ENCODE measurements at regions not wholly inside any gene's neighbourhood (a gene's known extent, or its start where the extent isn't known, plus 50 kb on each side); places are given as distances from the start of the nearest gene placed in this dataset.

DNA sequence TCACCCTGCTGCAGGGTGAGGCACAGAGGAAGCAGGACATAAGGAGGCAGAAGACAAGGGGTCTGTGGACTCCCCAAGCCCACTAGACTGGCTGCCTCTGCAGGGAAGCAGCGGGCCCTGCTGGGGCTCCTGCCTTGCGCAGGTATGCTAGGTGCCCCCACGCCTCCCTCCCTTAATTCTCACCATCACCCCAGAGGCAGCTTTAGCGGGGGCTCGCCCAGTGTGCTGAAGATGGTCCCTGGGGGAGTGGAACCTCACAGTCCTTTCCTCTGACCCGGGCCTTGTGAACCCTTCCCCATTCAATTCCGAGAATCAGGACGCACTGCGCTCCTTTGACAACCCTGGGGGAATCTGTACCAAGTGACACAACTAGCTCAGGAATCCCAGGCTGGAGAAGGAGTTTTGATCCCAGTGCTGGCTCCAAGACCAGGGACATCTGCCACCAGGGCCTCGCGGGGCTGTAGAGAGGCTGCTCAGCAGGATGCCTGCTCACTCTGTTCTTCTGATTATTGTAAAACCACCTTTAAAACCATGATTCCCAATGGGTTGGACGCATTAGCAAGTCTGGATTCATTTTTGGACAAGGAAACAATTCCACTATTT, 468.4 kb downstream of the TCERG1L start:
- Histone ChIP-seq H3K36me3 (no peaks in the 10 kb centered on the region), H3K27me3 (no peaks in the 10 kb centered on the region), H3K4me1 (no peaks in the 10 kb centered on the region), H3K9me3 (no peaks in the 10 kb centered on the region), H3K4me3 (no peak overlapping the region), H3K27ac (no peak overlapping the region)
- TF ChIP-seq EP300 (IDR thresholded peaks at IDR 0.05), result no peak
- TF ChIP-seq POLR2A (IDR thresholded peaks at IDR 0.05), result no peak
- no peak for TF ChIP-seq POLR2AphosphoS5 (IDR thresholded peaks at IDR 0.05)
- 82 to 83% methylated on average over 12 of the region's 12 CpGs for WGBS, 2 donors
- DNase-seq (peak in 1 of 2 donors; percentile 45), ATAC-seq (ENCODE audit: low FRiP score in 2 of 2) (peak in 1 of 2 donors; percentile 35)

DNA sequence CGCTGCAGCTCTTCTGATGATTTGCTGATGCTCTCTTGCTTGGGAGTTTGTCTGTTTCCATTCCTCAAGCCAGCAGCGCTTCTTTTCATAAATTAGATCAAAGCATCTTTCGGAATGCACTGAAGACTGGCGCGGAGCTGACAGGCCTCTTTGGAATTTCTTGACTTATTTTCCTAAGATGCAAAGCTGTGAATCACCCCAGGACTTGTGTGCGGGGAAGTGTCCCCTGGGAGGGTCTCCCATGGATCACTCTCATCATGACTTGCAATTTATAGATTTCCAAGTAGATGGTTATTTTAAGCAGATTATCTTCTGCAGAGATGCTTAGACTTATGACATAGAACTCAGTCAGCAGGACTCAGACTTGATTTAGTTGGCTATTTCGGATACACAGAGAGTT, 467.2 kb downstream of the TCERG1L start:
- ATAC-seq (ENCODE audit: low FRiP score in 2 of 2), result no peak
- 62 to 76% methylated on average over 7 of the region's 7 CpGs for WGBS, 2 donors
- Histone ChIP-seq H3K4me1 (no peaks in the 10 kb centered on the region), H3K4me3 (no peak overlapping the region), H3K27me3 (no peaks in the 10 kb centered on the region), H3K9me3 (no peaks in the 10 kb centered on the region), H3K36me3 (no peaks in the 10 kb centered on the region), H3K27ac (no peak overlapping the region)
- no peak for DNase-seq
- no peak for TF ChIP-seq EP300 (IDR thresholded peaks at IDR 0.05)
- TF ChIP-seq, protein P1, sequence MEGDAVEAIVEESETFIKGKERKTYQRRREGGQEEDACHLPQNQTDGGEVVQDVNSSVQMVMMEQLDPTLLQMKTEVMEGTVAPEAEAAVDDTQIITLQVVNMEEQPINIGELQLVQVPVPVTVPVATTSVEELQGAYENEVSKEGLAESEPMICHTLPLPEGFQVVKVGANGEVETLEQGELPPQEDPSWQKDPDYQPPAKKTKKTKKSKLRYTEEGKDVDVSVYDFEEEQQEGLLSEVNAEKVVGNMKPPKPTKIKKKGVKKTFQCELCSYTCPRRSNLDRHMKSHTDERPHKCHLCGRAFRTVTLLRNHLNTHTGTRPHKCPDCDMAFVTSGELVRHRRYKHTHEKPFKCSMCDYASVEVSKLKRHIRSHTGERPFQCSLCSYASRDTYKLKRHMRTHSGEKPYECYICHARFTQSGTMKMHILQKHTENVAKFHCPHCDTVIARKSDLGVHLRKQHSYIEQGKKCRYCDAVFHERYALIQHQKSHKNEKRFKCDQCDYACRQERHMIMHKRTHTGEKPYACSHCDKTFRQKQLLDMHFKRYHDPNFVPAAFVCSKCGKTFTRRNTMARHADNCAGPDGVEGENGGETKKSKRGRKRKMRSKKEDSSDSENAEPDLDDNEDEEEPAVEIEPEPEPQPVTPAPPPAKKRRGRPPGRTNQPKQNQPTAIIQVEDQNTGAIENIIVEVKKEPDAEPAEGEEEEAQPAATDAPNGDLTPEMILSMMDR (IDR thresholded peaks at IDR 0.05), result no peak
- no peak for TF ChIP-seq POLR2A (IDR thresholded peaks at IDR 0.05)
- no peak for TF ChIP-seq POLR2AphosphoS5 (IDR thresholded peaks at IDR 0.05)

DNA sequence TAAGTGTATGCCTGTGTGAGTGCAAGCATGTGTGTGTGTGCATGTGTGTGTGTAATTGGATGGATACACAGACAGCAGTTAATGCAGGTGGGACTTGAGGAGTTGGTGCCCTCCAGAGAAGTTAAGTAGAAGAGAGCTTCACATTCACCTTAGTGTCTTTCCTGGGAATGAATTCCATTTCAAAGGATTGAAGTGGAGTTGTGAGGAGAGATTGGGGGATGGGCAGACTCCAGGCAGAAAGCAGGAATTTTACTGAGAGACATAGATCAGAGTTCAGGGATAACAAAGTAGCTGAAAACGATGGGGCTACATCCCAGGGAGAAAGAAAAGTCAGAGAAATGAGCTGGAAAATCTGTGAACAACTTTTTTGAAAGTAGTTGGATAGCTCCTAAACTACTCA, 464.4 kb downstream of the TCERG1L start:
- H3K27me3 ChIP-seq, result no peaks in the 10 kb centered on the region
- no peak overlapping the region for H3K4me3 ChIP-seq
- H3K27ac ChIP-seq, result no peak overlapping the region
- H3K9me3 ChIP-seq, result no peaks in the 10 kb centered on the region
- DNase-seq (no peak), ATAC-seq (ENCODE audit: low FRiP score in 2 of 2) (no peak)
- 10 to 19% methylated on average over 1 of the region's 1 CpG for WGBS, 2 donors
- H3K36me3 ChIP-seq, result no peaks in the 10 kb centered on the region
- H3K4me1 ChIP-seq, result no peaks in the 10 kb centered on the region
- TF ChIP-seq POLR2AphosphoS5 (IDR thresholded peaks at IDR 0.05), result no peak
- TF ChIP-seq EP300 (IDR thresholded peaks at IDR 0.05), result no peak
- TF ChIP-seq, protein P1 (IDR thresholded peaks at IDR 0.05), result no peak
- TF ChIP-seq POLR2A (IDR thresholded peaks at IDR 0.05), result no peak

DNA sequence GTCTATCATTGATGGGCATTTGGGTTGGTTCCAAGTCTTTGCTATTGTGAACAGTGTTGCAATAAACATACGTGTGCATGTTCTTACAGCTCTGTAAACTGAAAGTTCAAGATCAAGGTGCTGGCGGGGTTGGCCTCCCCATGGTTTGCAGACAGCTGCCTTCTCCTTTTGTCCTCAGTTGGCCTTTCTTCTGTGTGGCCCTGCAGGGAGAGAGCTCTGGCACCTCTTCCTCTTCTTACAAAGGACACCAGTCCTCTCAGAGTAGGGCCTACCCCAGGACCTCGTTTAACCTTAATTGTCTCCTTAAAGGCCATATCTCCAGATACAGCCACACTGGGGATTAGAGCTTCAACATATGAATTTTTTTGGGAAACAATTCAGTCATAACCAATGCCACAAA, 462.7 kb downstream of the TCERG1L start:
- H3K27me3 ChIP-seq, result no peaks in the 10 kb centered on the region
- ATAC-seq (ENCODE audit: low FRiP score in 2 of 2) (no peak), DNase-seq (no peak)
- H3K4me1 ChIP-seq, result no peaks in the 10 kb centered on the region
- TF ChIP-seq, protein P1 (IDR thresholded peaks at IDR 0.05), result no peak
- TF ChIP-seq POLR2A (IDR thresholded peaks at IDR 0.05) (no peak), EP300 (IDR thresholded peaks at IDR 0.05) (no peak), POLR2AphosphoS5 (IDR thresholded peaks at IDR 0.05) (no peak)
- no peak overlapping the region for H3K4me3 ChIP-seq
- WGBS, 2 donors, result 82 to 84% methylated on average over 3 of the region's 3 CpGs
- H3K36me3 ChIP-seq, result no peaks in the 10 kb centered on the region
- peaks cover 3 to 9% (median 3%) of the 10 kb centered on the region in 4 donors for H3K9me3 ChIP-seq
- H3K27ac ChIP-seq, result no peak overlapping the region

DNA sequence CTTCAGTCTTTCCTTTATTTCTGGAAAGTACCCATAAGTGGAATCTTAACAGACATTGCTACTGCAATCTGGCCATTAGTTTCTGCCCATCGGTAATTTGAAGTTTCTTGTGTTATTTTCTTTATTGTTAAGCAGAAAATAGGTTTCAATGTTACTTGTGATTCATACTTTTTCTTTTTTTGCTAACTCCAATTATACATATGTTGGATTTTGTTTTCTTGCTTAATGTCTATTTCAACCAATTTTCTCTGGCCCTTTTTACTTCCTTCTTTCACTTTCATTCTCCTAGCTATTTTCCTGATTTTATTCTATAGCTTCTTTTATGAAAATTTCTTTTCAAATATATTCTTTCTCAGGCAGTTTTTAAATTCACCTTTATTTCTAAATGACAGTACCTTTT, 457.4 kb downstream of the TCERG1L start:
- H3K27ac ChIP-seq, result no peak overlapping the region
- H3K4me3 ChIP-seq, result no peak overlapping the region
- DNase-seq (no peak), ATAC-seq (ENCODE audit: low FRiP score in 2 of 2) (no peak)
- TF ChIP-seq POLR2A (IDR thresholded peaks at IDR 0.05) (no peak), EP300 (IDR thresholded peaks at IDR 0.05) (no peak), POLR2AphosphoS5 (IDR thresholded peaks at IDR 0.05) (no peak)
- TF ChIP-seq, protein P1 (IDR thresholded peaks at IDR 0.05), result no peak
- no peaks in the 10 kb centered on the region for H3K4me1 ChIP-seq
- no peaks in the 10 kb centered on the region for H3K27me3 ChIP-seq
- H3K36me3 ChIP-seq, result no peaks in the 10 kb centered on the region
- peaks cover 10 to 20% (median 18%) of the 10 kb centered on the region in 4 donors for H3K9me3 ChIP-seq
- WGBS, 2 donors, result 81 to 83% methylated on average over 1 of the region's 1 CpG
